SKM-1 (cell line): ENCODE measurements at regions not wholly inside any gene's neighbourhood (a gene's known extent, or its start where the extent isn't known, plus 50 kb on each side); places are given as distances from the start of the nearest gene placed in this dataset.

Source experiments
- DNase-seq: peaks from one replicate; lab custom pipeline; 2025; ENCODE audit not compliant: unreplicated experiment; lab: John Stamatoyannopoulos, UW

DNA sequence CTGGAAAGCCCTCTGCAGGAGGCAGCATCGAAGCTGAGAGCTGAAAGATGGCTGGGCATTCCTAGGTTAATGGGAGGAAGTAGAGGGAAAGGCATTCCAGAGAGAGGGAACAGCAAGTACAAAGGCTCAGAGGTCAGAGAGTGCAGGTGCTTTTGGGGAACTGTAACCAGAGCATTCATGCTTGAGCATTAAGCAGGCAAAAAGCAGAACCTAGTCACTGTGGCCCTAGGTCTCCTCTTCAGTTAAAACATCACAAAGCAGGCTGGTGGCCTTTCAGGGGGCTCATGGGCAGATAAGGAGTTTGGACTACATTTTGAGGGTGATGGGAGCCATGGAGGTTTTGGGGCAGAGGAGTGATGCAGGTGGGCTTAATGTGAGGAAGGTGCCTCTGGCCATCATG, 169.2 kb upstream of the MYL2 start:
- no peak for DNase-seq

DNA sequence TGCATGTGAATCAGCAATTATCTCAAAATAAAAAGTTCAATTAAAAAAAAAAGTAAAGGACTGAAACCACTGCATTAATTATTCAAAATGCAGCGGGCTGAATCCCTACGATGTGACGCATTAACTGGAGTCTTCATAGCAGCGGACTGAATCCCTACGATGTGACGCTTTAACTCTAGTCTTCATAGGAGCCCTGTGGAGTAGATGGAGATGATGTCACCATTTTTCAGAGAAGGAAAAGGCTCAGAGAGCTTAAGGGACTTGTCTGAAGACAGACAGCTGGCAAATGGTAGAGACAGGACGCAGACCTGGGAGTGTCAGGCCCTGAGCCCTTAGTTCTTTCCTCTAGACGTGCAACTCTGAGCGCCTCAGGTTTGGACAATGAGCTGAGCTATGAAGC, 168.0 kb upstream of the MYL2 start:
- DNase-seq = no peak

DNA sequence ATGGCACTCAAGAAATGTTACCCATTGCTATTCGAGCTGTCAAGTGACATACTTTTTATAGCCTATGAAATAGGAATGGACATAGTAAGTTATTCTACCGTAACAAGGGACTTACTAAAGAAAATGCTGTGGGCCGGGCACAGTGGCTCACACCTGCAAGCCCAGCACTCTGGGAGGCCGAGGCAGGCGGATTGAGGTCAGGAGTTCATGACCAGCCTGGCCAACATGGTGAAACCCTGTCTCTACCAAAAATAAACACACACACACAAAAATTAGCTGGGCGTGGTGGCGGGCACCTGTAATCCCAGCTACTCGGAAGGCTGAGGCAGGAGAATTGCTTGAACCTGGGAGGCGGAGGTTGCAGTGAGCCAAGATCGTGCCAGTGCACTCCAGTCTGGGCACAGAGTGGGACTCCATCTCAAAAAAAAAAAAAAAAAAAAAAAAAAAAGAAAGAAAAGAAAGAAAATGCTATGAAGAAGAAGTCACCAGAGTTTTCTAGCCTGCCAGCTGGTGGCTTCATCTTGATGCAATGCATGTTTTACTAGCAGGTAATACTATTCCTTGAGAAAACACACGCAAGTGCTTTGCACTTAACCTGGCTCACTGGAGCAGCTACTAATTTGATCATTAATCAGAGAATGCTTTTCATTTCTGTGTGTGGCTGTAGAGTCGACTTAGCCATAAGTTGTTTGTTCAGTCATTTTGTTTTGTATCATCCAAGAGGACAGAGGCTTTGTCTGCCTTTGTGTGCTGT, 166.7 kb upstream of the MYL2 start:
- DNase-seq = no peak

DNA sequence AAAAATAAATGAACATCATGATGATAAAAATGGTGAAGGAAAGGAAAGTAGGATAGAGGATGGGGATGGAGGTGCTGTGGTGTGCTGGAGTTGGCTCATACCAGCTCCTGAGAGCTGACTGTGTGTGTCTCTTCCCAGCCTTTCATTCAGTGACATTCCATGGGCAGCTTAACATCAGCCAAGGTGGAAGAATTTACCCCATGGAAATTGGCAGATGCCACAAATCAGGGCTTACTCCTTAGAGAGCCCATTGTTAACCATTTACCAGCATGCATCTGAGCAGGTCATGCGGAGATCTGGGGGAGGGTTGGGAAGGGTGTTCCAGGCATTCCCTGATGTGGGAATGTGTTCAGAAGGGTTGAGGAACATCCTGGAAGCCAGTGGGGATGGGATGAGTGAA, 164.7 kb upstream of the MYL2 start:
- no peak for DNase-seq

DNA sequence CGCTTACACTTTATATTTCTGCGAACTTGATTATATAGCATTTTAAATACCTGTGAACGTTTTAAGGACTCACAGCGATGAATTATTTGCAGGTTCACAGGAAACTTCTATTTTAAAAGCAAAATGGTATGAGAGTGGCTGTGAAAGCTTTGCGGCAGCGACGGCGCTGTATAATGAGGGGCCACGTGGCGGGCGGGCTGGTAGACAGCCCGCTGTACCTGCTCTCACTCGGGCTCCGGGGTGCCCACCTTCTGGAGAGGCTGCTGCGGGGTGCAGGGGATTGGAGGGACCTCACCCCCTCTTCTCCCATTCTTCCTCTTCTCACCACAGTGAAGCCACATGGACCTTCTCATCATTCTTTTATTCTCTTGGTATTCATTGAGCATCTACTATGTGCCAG, 164.2 kb upstream of the MYL2 start:
- no peak for DNase-seq

DNA sequence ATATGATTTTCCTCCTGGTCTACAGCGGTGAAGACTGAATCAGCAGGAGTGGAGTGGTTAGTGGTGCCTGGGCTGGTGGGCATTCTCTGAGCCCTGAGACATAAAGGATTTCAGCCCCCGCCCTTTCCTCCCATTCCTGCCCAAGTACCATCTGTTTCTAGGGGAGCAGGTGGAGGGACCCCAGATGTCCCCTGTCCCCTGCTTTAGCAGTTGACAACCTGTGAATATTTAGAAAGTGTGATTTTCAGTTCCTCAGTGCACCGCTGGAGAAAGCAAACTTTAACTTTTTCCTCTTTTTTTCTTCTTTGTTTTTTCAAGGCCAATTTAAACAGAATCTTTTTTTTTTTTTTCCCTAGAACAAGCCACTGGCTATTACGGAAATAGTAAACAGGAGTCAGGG, 163.8 kb upstream of the MYL2 start:
- no peak for DNase-seq

DNA sequence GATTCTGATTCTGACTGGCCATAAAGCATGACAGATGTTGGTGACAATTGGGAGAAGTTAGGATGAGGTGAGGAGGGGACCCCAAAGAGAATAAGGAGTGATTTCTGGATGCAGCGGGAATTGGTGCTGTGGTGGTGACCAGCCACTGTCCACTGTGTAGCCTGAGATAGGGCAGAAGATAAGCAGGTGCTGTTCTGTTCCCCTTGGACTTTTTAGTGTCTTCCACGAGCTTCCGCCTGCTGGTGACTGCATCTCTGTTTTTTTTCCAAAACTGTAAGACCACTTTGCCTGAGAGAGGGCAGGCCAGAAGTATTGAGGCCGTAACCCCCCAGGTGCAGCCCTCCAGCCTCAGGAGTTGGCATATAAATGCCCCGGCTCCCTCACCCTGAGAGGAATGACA, 161.2 kb upstream of the MYL2 start:
- no peak for DNase-seq

DNA sequence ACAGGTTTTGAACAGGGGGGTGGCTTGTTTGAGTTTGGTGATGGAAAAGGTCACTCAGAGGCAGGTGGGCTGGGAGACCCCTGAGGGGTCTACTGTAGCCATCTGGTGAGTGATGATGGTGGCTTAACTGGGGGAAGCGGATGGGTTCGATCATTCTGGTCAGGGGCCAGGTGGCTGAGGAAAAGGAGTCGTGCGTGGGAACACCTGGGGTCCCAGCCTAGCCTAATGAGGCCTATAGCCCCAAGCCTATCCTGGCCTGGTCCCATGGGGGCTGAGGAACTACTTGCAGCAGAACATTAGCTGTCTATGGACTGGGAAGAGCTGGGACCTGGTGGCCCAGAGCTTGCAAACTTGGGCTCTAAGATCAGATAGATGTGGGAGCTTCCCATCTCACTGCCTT, 158.4 kb upstream of the MYL2 start:
- DNase-seq = no peak

DNA sequence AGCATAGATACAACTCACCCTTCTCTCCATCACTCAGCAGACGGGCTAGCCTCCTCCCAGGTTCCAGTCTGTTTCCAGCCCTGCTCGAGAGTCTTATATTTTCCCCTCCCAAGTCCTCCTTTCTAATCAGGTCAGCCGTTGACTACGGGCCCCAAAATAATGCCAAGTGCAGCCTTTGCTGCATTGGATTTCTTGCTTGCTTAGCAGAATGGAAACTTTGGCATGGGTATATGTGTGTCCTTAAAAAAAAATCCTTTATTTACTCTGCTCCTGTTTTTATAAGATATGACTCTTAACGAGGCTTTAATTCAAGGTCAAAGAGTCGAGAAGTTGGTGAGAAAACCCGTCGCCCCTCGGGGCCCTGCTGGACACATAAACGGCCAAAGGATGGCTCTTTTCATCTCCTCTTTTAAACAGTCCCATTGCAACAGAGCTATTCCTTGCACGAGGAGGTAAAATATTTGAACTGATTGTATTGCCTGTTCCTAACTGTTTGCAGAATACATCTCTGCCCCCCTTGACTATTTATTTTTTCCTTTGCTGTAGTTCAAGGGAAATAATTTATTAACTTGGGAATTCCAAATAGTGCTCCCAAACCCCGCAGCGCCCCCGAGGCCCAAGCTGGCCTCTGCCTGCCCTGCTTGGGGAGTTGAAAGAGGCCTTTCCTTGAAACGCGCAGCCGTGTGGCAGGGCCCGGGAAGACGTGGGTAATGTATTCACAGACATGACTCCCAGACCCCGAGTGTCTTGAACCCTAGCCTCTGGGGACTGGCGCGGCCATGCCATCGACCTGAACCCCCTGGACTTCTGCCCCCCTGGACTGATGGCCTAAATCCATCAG, 156.5 kb upstream of the MYL2 start:
- DNase-seq = no peak

DNA sequence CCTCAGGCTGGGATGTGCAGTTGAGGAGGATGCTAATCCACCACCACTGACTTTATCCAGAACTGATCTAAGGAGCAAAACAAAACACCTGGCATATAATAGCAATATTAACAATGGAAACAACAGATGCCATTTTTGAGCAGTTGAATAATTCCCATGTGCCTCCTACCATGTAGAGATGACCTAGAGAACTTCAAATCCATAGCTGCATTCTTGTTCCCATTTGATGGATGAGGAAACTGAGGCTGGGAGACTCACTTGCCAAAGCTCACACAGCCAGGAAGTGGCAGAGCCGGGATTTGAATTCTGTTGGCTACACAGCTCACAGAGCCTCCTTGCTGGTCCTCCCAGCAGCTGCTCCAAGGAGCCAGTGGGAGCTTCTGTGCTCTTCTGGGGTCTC, 155.8 kb upstream of the MYL2 start:
- DNase-seq = no peak

DNA sequence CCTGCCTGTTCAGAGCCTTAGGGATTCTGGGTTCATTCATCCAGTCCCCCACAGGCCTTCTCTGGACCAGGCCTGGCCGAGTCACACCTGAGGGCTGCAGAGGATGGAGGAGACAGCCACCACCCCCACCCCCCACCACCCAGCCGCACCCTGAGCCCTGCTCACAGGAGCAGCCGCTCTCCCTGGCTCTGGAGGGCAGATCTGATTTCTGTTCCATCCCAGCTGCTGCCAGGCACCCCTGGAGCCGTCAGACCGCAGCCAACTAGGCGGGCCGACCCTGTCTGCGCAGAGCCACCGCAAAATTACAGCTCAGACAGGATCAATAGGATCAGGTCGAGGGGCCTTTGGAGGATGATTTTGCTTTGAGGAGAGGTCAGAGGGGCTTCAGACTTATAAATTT, 154.6 kb upstream of the MYL2 start:
- DNase-seq = no peak

DNA sequence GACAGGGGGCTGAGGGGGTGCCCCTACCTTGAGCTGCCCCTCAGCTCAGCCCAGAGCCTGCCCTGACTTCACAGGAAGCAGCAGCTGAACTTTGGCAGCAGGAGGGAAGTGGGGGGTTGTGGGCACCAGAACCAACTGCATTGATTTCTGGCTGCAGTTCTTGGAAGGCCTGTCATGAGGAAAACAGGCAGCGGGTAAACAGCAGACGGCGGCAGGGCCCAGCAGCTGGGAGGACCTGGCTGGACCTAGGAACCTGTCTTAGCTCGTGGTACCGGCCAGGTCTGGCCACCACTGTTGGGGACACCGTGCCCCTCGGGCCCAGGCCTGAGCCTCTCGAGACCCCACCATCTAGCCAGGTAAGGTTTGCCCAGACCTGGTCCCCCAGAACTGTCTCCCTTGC, 154.2 kb upstream of the MYL2 start:
- DNase-seq = no peak

DNA sequence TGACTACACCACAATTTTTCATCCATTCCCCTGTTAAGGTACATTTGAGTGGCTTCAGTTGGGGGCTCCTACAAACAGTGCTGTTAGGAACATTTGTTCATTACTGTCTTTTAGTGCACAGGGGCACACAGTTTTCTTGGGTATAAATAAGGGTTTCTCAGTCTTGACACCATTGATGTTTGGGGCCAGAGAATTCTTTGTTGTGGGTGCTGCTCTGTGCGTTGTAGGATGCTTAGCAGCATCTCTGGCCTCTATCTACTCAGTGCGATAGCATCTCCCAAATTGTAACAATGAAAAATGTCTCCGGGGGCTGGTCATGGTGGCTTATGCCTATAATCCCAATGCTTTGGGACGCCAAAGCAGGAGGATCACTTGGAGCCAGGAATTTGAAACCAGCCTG, 153.0 kb upstream of the MYL2 start:
- DNase-seq = no peak

DNA sequence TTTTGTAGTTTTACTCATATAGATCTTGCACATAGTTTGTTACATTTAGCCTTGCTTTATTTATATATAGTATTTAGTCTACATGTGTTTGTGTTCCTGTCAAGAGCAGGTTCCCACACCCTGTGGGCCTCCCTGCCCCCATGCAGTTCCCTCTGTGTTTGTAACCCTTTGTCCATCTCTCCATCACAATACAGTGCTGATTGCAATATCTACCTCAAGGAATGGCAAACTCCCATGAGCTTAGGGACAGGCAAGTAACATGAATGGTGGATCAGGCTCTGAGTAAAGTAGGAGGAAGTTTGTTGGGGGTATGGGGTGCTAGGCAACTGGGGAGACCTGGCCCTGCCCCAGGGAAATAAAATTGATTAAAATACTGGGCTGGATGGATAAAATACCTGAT, 151.9 kb upstream of the MYL2 start:
- DNase-seq = no peak

DNA sequence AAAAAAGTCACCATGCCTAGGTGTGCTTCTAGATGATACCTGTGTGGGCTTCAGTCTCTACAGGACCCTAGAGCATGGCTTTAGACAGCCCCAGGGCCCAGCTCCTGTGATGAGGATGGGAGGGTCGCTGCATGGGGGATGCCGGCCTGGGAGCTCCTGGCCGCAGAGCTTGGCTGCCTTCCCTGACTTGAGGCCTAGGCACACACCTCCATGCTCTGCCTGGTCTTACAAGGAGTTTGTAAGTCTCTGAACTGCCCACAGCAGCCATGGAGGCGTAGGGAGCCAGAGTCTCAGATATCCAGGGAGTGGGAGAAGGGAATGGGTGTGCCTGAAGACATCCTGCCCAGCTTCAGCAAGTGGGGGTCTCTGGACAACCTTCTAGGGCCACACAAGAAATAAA, 149.5 kb upstream of the MYL2 start:
- DNase-seq = no peak

DNA sequence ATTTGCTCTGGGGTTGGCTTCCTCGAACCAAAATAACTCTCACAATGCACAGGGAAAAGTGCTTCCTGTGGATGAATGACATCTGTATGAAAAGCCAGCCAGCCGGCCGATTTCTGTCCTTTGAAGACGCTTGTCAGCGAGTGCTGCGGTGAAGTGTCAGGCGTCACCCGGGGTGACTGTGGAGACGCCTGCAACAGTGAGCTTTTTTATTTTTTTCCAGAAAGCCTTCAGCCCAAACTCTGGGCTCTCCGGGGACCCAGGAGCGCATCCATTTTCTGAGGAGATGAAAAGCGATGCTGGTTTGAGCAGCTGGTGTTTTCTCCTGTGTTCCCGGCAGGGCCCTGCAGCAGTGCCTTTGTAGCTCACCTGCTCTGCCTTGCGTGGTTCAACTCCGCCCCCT, 147.9 kb upstream of the MYL2 start:
- DNase-seq = no peak

DNA sequence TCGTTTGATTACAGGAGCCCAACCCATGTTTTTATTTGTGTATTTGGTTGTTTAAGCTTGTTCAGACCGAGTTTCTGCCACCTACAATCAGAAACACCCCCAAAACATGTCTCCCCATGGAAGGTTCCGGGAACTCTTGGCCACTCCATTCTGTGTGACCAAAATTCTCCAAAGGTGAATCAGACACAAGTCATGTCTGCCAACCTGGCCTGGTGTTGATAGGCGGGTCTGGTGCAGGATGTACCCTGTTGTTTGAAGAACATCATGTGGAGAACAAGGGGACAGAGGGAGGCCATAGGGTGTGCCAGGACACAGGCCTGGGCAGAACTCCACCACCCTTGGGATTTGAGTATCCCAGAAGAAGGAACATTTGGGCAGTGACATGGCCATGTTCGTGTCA, 147.1 kb upstream of the MYL2 start:
- DNase-seq = no peak

DNA sequence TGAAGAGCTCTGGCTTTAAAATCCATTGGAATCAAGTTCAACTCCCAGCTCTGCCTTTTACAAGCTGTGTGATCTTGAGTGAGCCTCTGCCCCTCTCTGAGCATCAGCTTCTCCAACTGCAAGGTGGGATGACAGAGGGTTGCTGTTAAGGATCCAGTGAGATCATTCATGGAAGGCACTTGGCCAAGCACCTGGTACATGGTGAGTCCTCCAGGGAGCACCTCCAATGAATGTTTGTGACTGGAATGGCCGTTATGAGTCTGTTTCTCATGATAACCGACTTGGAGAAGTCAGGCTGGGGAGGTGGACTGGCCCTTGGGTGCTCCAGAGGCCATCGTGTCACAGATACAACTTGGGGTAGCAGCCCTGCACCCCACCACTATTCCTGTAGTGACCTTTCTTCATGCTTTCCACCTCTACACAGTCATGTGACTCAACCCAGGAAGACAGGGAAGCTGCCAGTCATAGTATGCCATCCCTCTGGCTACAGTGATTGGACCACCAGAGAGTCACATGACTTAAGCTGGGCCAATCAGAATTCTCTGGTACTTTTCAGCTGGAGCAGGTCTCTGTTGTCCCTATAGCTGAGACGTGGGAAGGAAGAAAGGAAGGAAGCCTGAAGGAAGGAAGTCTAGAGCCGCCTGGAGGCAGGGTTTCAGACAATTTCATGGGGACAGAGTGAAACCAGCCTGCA, 146.5 kb upstream of the MYL2 start:
- no peak for DNase-seq

DNA sequence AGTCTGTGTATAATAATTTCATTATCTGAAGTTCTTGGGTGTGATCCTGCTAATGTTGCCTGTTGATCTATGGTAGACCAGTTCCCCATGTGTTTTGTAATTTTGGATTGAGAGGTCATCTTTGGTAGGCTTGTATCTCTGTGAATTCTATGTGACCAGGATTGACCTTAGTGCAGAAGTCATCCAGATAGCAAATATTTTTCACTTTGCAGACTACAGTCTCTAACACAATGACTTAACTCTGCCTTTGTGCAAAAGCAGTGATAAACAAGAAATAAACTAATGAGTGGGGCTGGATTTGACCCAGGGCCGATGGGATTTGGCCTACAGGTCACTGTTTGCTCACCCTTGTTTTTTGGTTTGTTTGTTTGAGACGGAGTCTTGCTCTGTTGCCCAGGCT, 144.6 kb upstream of the MYL2 start:
- no peak for DNase-seq

DNA sequence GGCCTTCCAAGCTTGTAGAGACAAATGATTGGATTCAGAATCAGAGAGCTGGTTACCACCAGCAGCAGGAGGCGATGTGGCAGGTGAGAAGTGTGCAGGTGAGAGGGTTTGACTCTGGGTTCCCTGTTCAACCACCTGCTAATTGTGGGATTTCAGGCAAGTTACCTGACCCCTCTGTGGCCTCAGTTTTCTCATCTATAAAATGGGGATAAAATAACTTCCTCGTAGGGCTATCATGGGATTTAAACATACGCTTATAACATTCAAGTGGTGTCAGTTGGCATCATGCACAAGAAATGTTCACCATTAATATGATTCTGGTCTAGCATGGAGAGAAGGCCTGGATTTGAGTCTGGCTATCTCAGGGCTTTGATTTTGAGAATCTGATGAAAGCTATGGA, 143.8 kb upstream of the MYL2 start:
- no peak for DNase-seq

DNA sequence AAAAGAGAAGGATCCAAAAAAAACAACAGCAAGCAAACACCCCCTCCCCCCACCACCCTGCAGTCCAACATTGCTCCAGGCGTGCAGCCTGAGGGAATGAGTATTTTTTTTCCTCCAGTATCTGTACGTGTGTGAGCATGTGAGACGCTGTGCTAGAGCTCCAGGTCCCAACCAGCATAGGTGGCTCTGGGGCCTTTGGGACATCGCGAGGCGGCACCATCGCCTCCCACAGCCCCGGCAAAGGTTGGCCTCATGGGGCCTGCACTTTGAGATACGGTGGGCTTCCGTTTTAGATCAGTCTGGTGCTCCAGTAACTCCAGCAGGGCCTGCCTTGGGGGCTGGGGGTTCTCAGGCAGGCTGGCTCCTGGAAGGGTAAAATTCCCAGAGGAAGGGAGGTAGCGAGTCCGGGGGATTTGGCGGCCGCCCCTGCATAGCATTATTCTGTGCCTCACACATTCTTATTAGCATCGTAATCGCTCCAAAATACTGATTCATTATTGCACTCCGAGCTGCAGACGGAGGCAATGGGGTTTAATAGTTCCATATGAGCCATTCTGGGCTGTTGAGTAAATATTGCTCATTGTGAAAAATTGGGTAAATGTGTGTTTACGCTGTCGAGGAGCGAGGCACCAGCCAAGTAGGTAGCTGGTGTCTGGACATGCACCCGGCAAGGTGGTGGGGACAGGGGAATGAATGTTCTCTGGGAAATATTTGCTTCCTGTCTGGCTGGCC, 143.1 kb upstream of the MYL2 start:
- no peak for DNase-seq
